ENCODE measurements at regions not wholly inside any gene's neighbourhood (a gene's known extent, or its start where the extent isn't known, plus 50 kb on each side); places are given as distances from the start of the nearest gene placed in this dataset.

DNA sequence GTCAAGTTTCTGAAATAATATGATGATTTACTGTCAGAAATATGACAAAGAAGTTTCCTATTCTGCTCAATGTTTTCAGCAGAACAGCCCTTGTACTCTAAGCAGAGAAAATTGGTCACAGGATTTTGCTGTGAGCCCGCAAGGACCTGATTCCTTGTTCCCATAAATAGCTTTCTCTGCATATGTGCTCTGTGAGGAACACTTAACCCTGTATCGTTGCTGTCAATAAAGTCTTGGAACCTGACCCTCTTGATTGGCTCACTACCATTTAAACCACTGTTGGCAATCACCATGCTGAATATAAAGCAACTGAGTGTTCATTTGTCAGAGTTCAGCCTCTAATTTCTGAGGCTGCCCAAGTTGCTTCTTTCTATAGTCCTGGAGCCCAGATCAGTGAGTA, 158.2 kb upstream of the NOCT start:
- Mint-ChIP-seq H3K4me3 (no peak overlapping the region), H3K27ac (no peak overlapping the region), H3K36me3 (no peaks in the 10 kb centered on the region), H3K27me3 (no peaks in the 10 kb centered on the region), H3K9me3 (no peaks in the 10 kb centered on the region), H3K4me1 (ENCODE audit: unreplicated experiment) (peaks cover 6% of the 10 kb centered on the region)
- TF ChIP-seq, protein P1, sequence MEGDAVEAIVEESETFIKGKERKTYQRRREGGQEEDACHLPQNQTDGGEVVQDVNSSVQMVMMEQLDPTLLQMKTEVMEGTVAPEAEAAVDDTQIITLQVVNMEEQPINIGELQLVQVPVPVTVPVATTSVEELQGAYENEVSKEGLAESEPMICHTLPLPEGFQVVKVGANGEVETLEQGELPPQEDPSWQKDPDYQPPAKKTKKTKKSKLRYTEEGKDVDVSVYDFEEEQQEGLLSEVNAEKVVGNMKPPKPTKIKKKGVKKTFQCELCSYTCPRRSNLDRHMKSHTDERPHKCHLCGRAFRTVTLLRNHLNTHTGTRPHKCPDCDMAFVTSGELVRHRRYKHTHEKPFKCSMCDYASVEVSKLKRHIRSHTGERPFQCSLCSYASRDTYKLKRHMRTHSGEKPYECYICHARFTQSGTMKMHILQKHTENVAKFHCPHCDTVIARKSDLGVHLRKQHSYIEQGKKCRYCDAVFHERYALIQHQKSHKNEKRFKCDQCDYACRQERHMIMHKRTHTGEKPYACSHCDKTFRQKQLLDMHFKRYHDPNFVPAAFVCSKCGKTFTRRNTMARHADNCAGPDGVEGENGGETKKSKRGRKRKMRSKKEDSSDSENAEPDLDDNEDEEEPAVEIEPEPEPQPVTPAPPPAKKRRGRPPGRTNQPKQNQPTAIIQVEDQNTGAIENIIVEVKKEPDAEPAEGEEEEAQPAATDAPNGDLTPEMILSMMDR (conservative IDR thresholded peaks at IDR 0.05) = no peak
- no peak for DNase-seq (ENCODE audit: extremely low spot score, unreplicated experiment)

- DNase-seq (ENCODE audit: extremely low spot score, unreplicated experiment) = no peak
- no peak overlapping the region for H3K27ac Mint-ChIP-seq
- no peaks in the 10 kb centered on the region for H3K36me3 Mint-ChIP-seq
- peak overlapping the region; percentile 59 for H3K4me3 Mint-ChIP-seq
- H3K4me1 Mint-ChIP-seq (ENCODE audit: unreplicated experiment) = peaks cover 18% of the 10 kb centered on the region
- TF ChIP-seq, protein P1 (conservative IDR thresholded peaks at IDR 0.05) = no peak
- H3K27me3 Mint-ChIP-seq = peaks cover 13% of the 10 kb centered on the region
- H3K9me3 Mint-ChIP-seq = no peaks in the 10 kb centered on the region
Observed at GRCh38 chr4:138852681-138853080, 162.9 kb upstream of the NOCT start.

DNA sequence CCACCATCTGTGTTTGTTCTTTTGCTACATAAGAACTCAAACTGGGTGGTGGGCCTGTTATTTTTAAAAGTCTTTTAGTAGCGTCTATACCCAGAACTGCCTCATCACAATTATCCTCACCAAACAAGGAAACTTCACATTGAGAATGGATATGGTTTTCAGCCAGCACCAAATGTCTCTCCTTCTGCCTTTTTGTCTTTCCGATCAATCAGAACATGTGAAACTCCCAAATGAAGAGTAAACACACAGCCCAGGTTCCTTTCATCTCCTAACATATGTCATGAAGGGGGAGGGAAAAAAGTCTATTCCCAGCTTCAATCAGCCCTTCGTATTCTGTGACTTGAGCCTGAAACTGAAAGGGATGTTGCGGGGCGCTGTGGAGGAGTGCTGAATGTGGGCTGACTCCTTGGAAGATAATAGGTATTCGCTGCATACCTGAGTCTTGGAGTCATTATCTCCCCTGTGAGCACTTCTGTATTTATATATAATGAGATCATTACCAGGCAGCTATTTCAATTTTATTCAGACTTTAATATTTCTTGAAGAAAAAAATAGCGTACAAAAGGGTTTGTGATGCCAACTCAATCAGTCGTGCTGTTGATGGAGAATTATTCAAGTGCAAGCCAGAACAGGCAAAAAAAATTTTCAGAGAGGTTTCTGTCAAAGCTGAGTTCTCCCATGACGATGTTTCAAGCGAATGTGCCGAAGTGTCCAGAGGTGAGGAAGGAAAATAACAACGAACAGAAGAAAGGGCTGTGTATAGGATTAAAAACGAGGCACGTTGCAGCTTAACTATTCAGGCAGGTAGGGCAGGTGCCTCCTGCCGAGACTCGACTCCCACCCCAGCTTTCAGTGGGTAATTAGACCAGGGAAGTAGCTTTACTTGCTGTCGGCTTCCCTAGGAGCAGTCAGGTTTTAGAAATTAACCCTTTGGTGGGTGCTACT, 163.9 kb upstream of the NOCT start:
- TF ChIP-seq, protein P1 (conservative IDR thresholded peaks at IDR 0.05) = no peak
- no peak for DNase-seq (ENCODE audit: extremely low spot score, unreplicated experiment)

GRCh38 chr4:138845664-138846063, 169.9 kb upstream of the NOCT start:
- Mint-ChIP-seq H3K36me3 (no peaks in the 10 kb centered on the region), H3K27ac (no peak overlapping the region), H3K4me1 (ENCODE audit: unreplicated experiment) (peaks cover 24% of the 10 kb centered on the region), H3K9me3 (no peaks in the 10 kb centered on the region), H3K4me3 (no peak overlapping the region), H3K27me3 (peaks cover 6% of the 10 kb centered on the region)
- DNase-seq (ENCODE audit: extremely low spot score, unreplicated experiment) = no peak
- TF ChIP-seq, protein P1 (conservative IDR thresholded peaks at IDR 0.05) = no peak

More for the DNA sequence above, 163.9 kb upstream of the NOCT start:
- H3K4me3 Mint-ChIP-seq = peak overlapping the region; percentile 59
- no peaks in the 10 kb centered on the region for H3K9me3 Mint-ChIP-seq
- peaks cover 18% of the 10 kb centered on the region for H3K4me1 Mint-ChIP-seq (ENCODE audit: unreplicated experiment)
- no peaks in the 10 kb centered on the region for H3K36me3 Mint-ChIP-seq
- H3K27me3 Mint-ChIP-seq = peaks cover 13% of the 10 kb centered on the region
- H3K27ac Mint-ChIP-seq = peak overlapping the region; percentile 40

DNA sequence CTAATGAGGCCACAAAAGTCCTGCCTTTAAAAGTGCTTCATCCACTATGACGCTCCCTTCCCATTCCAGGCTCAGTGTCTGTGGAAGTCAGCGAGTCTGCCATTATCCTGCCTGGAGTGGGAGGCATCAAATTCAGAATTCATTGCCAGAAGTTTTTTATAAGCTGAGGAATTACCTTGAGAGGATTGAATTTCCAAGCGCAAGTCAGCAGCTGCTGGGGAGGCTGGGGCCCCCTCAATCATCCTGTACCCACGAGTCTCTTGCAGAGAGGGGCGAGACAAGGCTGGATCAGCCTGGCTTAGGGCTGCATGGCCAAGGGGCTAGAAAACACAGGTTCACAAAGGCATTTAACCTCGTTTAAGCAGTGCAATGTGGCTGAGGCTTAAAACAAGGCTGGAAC, 170.5 kb upstream of the NOCT start:
- H3K4me1 Mint-ChIP-seq (ENCODE audit: unreplicated experiment) = peaks cover 23% of the 10 kb centered on the region
- no peak for DNase-seq (ENCODE audit: extremely low spot score, unreplicated experiment)
- TF ChIP-seq, protein P1 (conservative IDR thresholded peaks at IDR 0.05) = no peak
- no peak overlapping the region for H3K27ac Mint-ChIP-seq
- peaks cover 4% of the 10 kb centered on the region for H3K27me3 Mint-ChIP-seq
- H3K9me3 Mint-ChIP-seq = no peaks in the 10 kb centered on the region
- H3K36me3 Mint-ChIP-seq = no peaks in the 10 kb centered on the region
- no peak overlapping the region for H3K4me3 Mint-ChIP-seq

Measured in type B pancreatic cell (in vitro differentiated cells).